ENCODE measurements at regions not wholly inside any gene's neighbourhood (a gene's known extent, or its start where the extent isn't known, plus 50 kb on each side); places are given as distances from the start of the nearest gene placed in this dataset.
"Not testable (repeated sequence)": the region's sequence is repeated elsewhere in the genome, so short reads cannot be mapped to it uniquely, and the experiment has no call there.

- no peaks in the 10 kb centered on the region for H3K79me2 ChIP-seq (ENCODE audit: low read length)
- no peak overlapping the region for H3K27ac ChIP-seq (ENCODE audit: low read length)
- no peaks in the 10 kb centered on the region for H3K36me3 ChIP-seq (replicated peaks; ENCODE audit: insufficient read depth, low read length)
- no peak for DNase-seq
- no peaks in the 10 kb centered on the region for H3K4me1 ChIP-seq (ENCODE audit: low read length)
- H3K4me3 ChIP-seq (ENCODE audit: low read length) = no peak overlapping the region
- H3F3A ChIP-seq (ENCODE audit: insufficient read depth, low read length) = no peaks in the 10 kb centered on the region
- no peak overlapping the region for H3K4me2 ChIP-seq (ENCODE audit: low read depth, low read length)
- no peaks in the 10 kb centered on the region for H4K20me1 ChIP-seq (ENCODE audit: insufficient read depth, low read length)
- no peaks in the 10 kb centered on the region for H3K27me3 ChIP-seq (replicated peaks; ENCODE audit: insufficient read depth, low read length)
- no peaks in the 10 kb centered on the region for H3K9me2 ChIP-seq (replicated peaks; ENCODE audit: insufficient read depth, low read length)
- H3K9me3 ChIP-seq (replicated peaks; ENCODE audit: insufficient read depth, low read length) = no peaks in the 10 kb centered on the region
- H3K9ac ChIP-seq (ENCODE audit: low read length) = no peak overlapping the region
- TF ChIP-seq EZH2 (optimal IDR thresholded peaks at IDR 0.05; ENCODE audit: low read depth, low read length) = no peak
- no peak for TF ChIP-seq EZH2phosphoT487 (IDR thresholded peaks at IDR 0.05; ENCODE audit: low read length)
- no peak for TF ChIP-seq CTCF (IDR thresholded peaks at IDR 0.05; ENCODE audit: low read length)
- no peak overlapping the region for H2AFZ ChIP-seq (ENCODE audit: low read length)
These were observed 114.3 kb upstream of the RUNX1 start for GRCh38 chr21:35163411-35163810.

DNA sequence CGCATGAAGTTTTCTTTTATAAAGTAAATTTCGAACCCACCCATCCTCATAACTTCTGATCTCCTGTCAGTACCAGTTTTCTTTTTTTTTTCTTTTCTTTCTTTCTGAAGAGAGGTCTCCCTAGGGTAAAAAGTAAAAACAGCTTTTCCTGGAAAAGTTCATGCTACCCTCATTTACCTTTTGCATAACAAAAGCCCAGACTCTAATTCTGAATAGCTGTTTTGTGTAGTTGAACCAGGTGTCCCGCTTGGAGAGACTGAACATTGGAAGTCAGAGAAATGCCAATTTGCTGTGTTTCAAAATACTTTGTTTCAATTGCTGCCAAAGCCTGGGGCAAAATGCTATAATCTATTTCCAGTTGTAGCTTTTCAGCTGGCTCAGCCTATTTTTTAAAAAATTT lies 113.7 kb upstream of the RUNX1 start:
- Histone ChIP-seq H3K4me1 (ENCODE audit: low read length) (no peaks in the 10 kb centered on the region), H3F3A (ENCODE audit: insufficient read depth, low read length) (no peaks in the 10 kb centered on the region), H3K79me2 (ENCODE audit: low read length) (no peaks in the 10 kb centered on the region), H3K36me3 (replicated peaks; ENCODE audit: insufficient read depth, low read length) (no peaks in the 10 kb centered on the region), H3K9me2 (replicated peaks; ENCODE audit: insufficient read depth, low read length) (no peaks in the 10 kb centered on the region), H3K27me3 (replicated peaks; ENCODE audit: insufficient read depth, low read length) (no peaks in the 10 kb centered on the region), H3K27ac (ENCODE audit: low read length) (no peak overlapping the region), H3K9ac (ENCODE audit: low read length) (no peak overlapping the region), H3K9me3 (replicated peaks; ENCODE audit: insufficient read depth, low read length) (no peaks in the 10 kb centered on the region), H3K4me2 (ENCODE audit: low read depth, low read length) (no peak overlapping the region), H4K20me1 (ENCODE audit: insufficient read depth, low read length) (no peaks in the 10 kb centered on the region), H2AFZ (ENCODE audit: low read length) (no peak overlapping the region), H3K4me3 (ENCODE audit: low read length) (no peak overlapping the region)
- DNase-seq = no peak
- TF ChIP-seq EZH2phosphoT487 (IDR thresholded peaks at IDR 0.05; ENCODE audit: low read length) = no peak
- TF ChIP-seq EZH2 (optimal IDR thresholded peaks at IDR 0.05; ENCODE audit: low read depth, low read length) = no peak
- no peak for TF ChIP-seq CTCF (IDR thresholded peaks at IDR 0.05; ENCODE audit: low read length)

GRCh38 chr21:35159881-35160280 lies 110.8 kb upstream of the RUNX1 start:
- Histone ChIP-seq H3K79me2 (ENCODE audit: low read length) (no peaks in the 10 kb centered on the region), H3K27me3 (replicated peaks; ENCODE audit: insufficient read depth, low read length) (no peaks in the 10 kb centered on the region), H3K9me3 (replicated peaks; ENCODE audit: insufficient read depth, low read length) (no peaks in the 10 kb centered on the region), H3K4me2 (ENCODE audit: low read depth, low read length) (no peak overlapping the region), H3K36me3 (replicated peaks; ENCODE audit: insufficient read depth, low read length) (no peaks in the 10 kb centered on the region), H3K9ac (ENCODE audit: low read length) (no peak overlapping the region), H3K27ac (ENCODE audit: low read length) (no peak overlapping the region), H3K9me2 (replicated peaks; ENCODE audit: insufficient read depth, low read length) (no peaks in the 10 kb centered on the region), H2AFZ (ENCODE audit: low read length) (no peak overlapping the region), H3F3A (ENCODE audit: insufficient read depth, low read length) (no peaks in the 10 kb centered on the region), H3K4me1 (ENCODE audit: low read length) (no peaks in the 10 kb centered on the region), H3K4me3 (ENCODE audit: low read length) (no peak overlapping the region), H4K20me1 (ENCODE audit: insufficient read depth, low read length) (no peaks in the 10 kb centered on the region)
- TF ChIP-seq EZH2 (optimal IDR thresholded peaks at IDR 0.05; ENCODE audit: low read depth, low read length) (no peak), CTCF (IDR thresholded peaks at IDR 0.05; ENCODE audit: low read length) (no peak), EZH2phosphoT487 (IDR thresholded peaks at IDR 0.05; ENCODE audit: low read length) (no peak)
- no peak for DNase-seq

- not testable (repeated sequence) for H3K27me3 ChIP-seq (replicated peaks; ENCODE audit: insufficient read depth, low read length); H3K9ac ChIP-seq (ENCODE audit: low read length); DNase-seq; H3K36me3 ChIP-seq (replicated peaks; ENCODE audit: insufficient read depth, low read length); H3K9me2 ChIP-seq (replicated peaks; ENCODE audit: insufficient read depth, low read length); H3K9me3 ChIP-seq (replicated peaks; ENCODE audit: insufficient read depth, low read length); H3K79me2 ChIP-seq (ENCODE audit: low read length); H4K20me1 ChIP-seq (ENCODE audit: insufficient read depth, low read length); H3K4me2 ChIP-seq (ENCODE audit: low read depth, low read length); H3K4me3 ChIP-seq (ENCODE audit: low read length); H2AFZ ChIP-seq (ENCODE audit: low read length); H3K27ac ChIP-seq (ENCODE audit: low read length); H3K4me1 ChIP-seq (ENCODE audit: low read length); H3F3A ChIP-seq (ENCODE audit: insufficient read depth, low read length)
These were observed 108.3 kb upstream of the RUNX1 start for GRCh38 chr21:35157374-35157773.
